ENCODE measurements at regions not wholly inside any gene's neighbourhood (a gene's known extent, or its start where the extent isn't known, plus 50 kb on each side); places are given as distances from the start of the nearest gene placed in this dataset.

- intact Hi-C loops (cut with micrococcal nuclease; ENCODE audit: unreplicated experiment) (no loop called here), in situ Hi-C loops (cut with MboI) (no loop called here)
- no TSS peak for BruUV-seq (replicated peaks)
- no peaks in the 10 kb centered on the region for H3K27me3 ChIP-seq (replicated peaks in 1 of 2; ENCODE audit: control insufficient read depth in 2 of 2, insufficient read depth in 2 of 2, low read length in 1 of 2)
- DNase-seq (ENCODE audit: low read depth, low spot score) (no peak), ATAC-seq (no peak), FAIRE-seq (no peak)
- CTCF ChIA-PET = no interaction called here
- H2AFZ ChIP-seq (ENCODE audit: control insufficient read depth, low read depth, low read length) = no peak overlapping the region
- no peak overlapping the region for H3K9ac ChIP-seq (ENCODE audit: control insufficient read depth, insufficient read depth, low read length)
- no peak for TF ChIP-seq STAT1 (conservative IDR thresholded peaks at IDR 0.05)
- no peak for TF ChIP-seq IKZF1 (conservative IDR thresholded peaks at IDR 0.05)
- TF ChIP-seq RFX5 (IDR thresholded peaks at IDR 0.05; ENCODE audit: low read depth, low read length) = no peak
- TF ChIP-seq, protein P1, sequence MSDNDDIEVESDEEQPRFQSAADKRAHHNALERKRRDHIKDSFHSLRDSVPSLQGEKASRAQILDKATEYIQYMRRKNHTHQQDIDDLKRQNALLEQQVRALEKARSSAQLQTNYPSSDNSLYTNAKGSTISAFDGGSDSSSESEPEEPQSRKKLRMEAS (IDR thresholded peaks at IDR 0.05; ENCODE audit: low read depth, low read length) = no peak
- TF ChIP-seq SP1 (IDR thresholded peaks at IDR 0.05; ENCODE audit: low read depth, low read length) = no peak
- no peak for TF ChIP-seq ZZZ3 (IDR thresholded peaks at IDR 0.05; ENCODE audit: control insufficient read depth, insufficient read length, low read depth)
- TF ChIP-seq E2F8 (IDR thresholded peaks at IDR 0.05; ENCODE audit: low read depth, partially characterized antibody) = no peak
- TF ChIP-seq NR2C1 (IDR thresholded peaks at IDR 0.05) = no peak
- no peak for TF ChIP-seq JUNB (IDR thresholded peaks at IDR 0.05)
- TF ChIP-seq, protein P2, sequence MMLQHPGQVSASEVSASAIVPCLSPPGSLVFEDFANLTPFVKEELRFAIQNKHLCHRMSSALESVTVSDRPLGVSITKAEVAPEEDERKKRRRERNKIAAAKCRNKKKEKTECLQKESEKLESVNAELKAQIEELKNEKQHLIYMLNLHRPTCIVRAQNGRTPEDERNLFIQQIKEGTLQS (IDR thresholded peaks at IDR 0.05; ENCODE audit: borderline replicate concordance, extremely low read depth, low read depth, low read length) = no peak
- TF ChIP-seq, protein P3, sequence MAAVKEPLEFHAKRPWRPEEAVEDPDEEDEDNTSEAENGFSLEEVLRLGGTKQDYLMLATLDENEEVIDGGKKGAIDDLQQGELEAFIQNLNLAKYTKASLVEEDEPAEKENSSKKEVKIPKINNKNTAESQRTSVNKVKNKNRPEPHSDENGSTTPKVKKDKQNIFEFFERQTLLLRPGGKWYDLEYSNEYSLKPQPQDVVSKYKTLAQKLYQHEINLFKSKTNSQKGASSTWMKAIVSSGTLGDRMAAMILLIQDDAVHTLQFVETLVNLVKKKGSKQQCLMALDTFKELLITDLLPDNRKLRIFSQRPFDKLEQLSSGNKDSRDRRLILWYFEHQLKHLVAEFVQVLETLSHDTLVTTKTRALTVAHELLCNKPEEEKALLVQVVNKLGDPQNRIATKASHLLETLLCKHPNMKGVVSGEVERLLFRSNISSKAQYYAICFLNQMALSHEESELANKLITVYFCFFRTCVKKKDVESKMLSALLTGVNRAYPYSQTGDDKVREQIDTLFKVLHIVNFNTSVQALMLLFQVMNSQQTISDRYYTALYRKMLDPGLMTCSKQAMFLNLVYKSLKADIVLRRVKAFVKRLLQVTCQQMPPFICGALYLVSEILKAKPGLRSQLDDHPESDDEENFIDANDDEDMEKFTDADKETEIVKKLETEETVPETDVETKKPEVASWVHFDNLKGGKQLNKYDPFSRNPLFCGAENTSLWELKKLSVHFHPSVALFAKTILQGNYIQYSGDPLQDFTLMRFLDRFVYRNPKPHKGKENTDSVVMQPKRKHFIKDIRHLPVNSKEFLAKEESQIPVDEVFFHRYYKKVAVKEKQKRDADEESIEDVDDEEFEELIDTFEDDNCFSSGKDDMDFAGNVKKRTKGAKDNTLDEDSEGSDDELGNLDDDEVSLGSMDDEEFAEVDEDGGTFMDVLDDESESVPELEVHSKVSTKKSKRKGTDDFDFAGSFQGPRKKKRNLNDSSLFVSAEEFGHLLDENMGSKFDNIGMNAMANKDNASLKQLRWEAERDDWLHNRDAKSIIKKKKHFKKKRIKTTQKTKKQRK (IDR thresholded peaks at IDR 0.05; ENCODE audit: low read depth, low read length) = no peak
- POLR2A ChIA-PET = no interaction called here
- no peaks in the 10 kb centered on the region for H3K4me1 ChIP-seq (ENCODE audit: control insufficient read depth, insufficient read depth, low read length)
- no peak overlapping the region for H3K27ac ChIP-seq (ENCODE audit: control insufficient read depth, insufficient read depth)
- SMC1A ChIA-PET (ENCODE audit: uncharacterized antibody, unreplicated experiment) = no interaction called here
- H3K4me3 ChIP-seq = no peak overlapping the region
- H3K9me3 ChIP-seq (replicated peaks; ENCODE audit: control insufficient read depth, insufficient read depth, low read length) = no peaks in the 10 kb centered on the region
- no peak overlapping the region for H3K4me2 ChIP-seq (ENCODE audit: control insufficient read depth, insufficient read depth)
- RAD21 ChIA-PET (ENCODE audit: unreplicated experiment) = no interaction called here
- no peaks in the 10 kb centered on the region for H3K79me2 ChIP-seq (ENCODE audit: control insufficient read depth, insufficient read depth, low read length)
- H3K36me3 ChIP-seq (ENCODE audit: control insufficient read depth in 2 of 2, insufficient read depth in 2 of 2, low read length in 1 of 2) = no peaks in the 10 kb centered on the region
- H4K20me1 ChIP-seq (ENCODE audit: control insufficient read depth, insufficient read depth) = no peaks in the 10 kb centered on the region
These were observed 91.6 kb upstream of the EFHC2 start for GRCh38 chrX:44435047-44435446.
